GM23338 (cell line): ENCODE measurements at regions not wholly inside any gene's neighbourhood (a gene's known extent, or its start where the extent isn't known, plus 50 kb on each side); places are given as distances from the start of the nearest gene placed in this dataset.

Experiments used
- ATAC-seq: fragments of 200-7000 bp; cut with Tn5 transposase; 3 replicates; pipeline ENCODE4 v1.9.1; 2020
- DNase-seq: peaks from one replicate; pipeline ENCODE4 v3.0.0-alpha.2; 2015; ENCODE audit warnings: low spot score
- H2AFZ ChIP-seq: fragments of 200-600 bp; sonication (generic); 2 replicates; pipeline ENCODE4 v1.8.0; 2016; ENCODE audit warnings: antibody characterized with exemption, mild to moderate bottlenecking, moderate library complexity
- H3F3A ChIP-seq: fragments of 200-600 bp; sonication (generic); replicated peaks from 2 replicates; pipeline ENCODE4 v1.8.0; 2017; ENCODE audit warnings: antibody characterized with exemption, mixed run types, low read depth
- H3K27ac ChIP-seq: fragments of 200-600 bp; sonication (generic); 2 replicates; pipeline ENCODE4 v1.6.1; 2016; ENCODE audit warnings: low read depth
- H3K27me3 ChIP-seq: fragments of 200-600 bp; sonication (generic); 2 replicates; pipeline ENCODE4 v1.8.0; 2016; ENCODE audit warnings: mild to moderate bottlenecking, mixed run types, moderate library complexity; ENCODE audit not compliant: insufficient read depth
- H3K36me3 ChIP-seq: fragments of 200-600 bp; sonication (generic); 2 replicates; pipeline ENCODE4 v1.8.0; 2016; ENCODE audit warnings: mild to moderate bottlenecking; ENCODE audit not compliant: insufficient read depth
- H3K4me1 ChIP-seq: fragments of 200-600 bp; sonication (generic); 2 replicates; pipeline ENCODE4 v1.8.0; 2016; ENCODE audit warnings: mild to moderate bottlenecking, moderate library complexity; ENCODE audit not compliant: insufficient read depth
- H3K4me2 ChIP-seq: fragments of 200-600 bp; sonication (generic); 2 replicates; pipeline ENCODE4 v1.7.1; 2017; ENCODE audit warnings: mixed run types
- H3K4me3 ChIP-seq: fragments of 200-600 bp; sonication (generic); 2 replicates; pipeline ENCODE4 v1.6.1; 2016; ENCODE audit warnings: mixed run types
- H3K79me2 ChIP-seq: fragments of 200-600 bp; sonication (generic); replicated peaks from 2 replicates; pipeline ENCODE4 v1.8.0; 2017; ENCODE audit warnings: mild to moderate bottlenecking; ENCODE audit not compliant: insufficient read depth
- H3K9me2 ChIP-seq: fragments of 200-600 bp; sonication (generic); 2 replicates; pipeline ENCODE4 v1.8.0; 2017; ENCODE audit not compliant: insufficient read depth
- H4K20me1 ChIP-seq: fragments of 200-600 bp; sonication (generic); replicated peaks from 2 replicates; pipeline ENCODE4 v1.8.0; 2017; ENCODE audit warnings: mild to moderate bottlenecking; ENCODE audit not compliant: insufficient read depth
- H3K27ac Mint-ChIP-seq: 2 replicates; pipeline ENCODE4 v1.8.0; 2020; ENCODE audit warnings: inconsistent platforms, mild to moderate bottlenecking, moderate library complexity, mixed read lengths
- H3K27me3 Mint-ChIP-seq: 3 replicates; pipeline ENCODE4 v1.8.0; 2022; ENCODE audit warnings: low read depth, mild to moderate bottlenecking, moderate library complexity, mixed read lengths, inconsistent platforms; ENCODE audit not compliant: insufficient read depth, poor library complexity
- H3K36me3 Mint-ChIP-seq: 3 replicates; pipeline ENCODE4 v1.8.0; 2021; ENCODE audit warnings: low read depth, mild to moderate bottlenecking, inconsistent platforms, moderate library complexity, mixed read lengths
- H3K4me1 Mint-ChIP-seq: 3 replicates; pipeline ENCODE4 v1.8.0; 2020; ENCODE audit warnings: mild to moderate bottlenecking, inconsistent platforms, mixed read lengths
- H3K4me3 Mint-ChIP-seq: 3 replicates; pipeline ENCODE4 v1.8.0; 2021; ENCODE audit warnings: moderate library complexity, mild to moderate bottlenecking, inconsistent platforms, mixed read lengths
- H3K9me3 Mint-ChIP-seq: 3 replicates; pipeline ENCODE4 v1.8.0; 2020; ENCODE audit warnings: moderate library complexity, mild to moderate bottlenecking, inconsistent platforms, mixed read lengths
- CREB1 ChIP-seq: fragments of 250-450 bp; sonication (Bioruptor Pico); IDR thresholded peaks from 2 replicates; pipeline ENCODE4 v1.5.0; 2020; ENCODE audit warnings: low read depth, mild to moderate bottlenecking, moderate library complexity
- CTCF ChIP-seq, 2 experiments: fragments of 200-600 bp in 1 of 2; sonication (generic) in 1 of 2; conservative IDR thresholded peaks; 2 replicates each; pipeline versions ENCODE4 v1.5.1 to v1.6.1; 2016 to 2017; ENCODE audit warnings: antibody characterized with exemption in 2 of 2, low read depth in 2 of 2, mild to moderate bottlenecking in 2 of 2, moderate library complexity in 1 of 2
- EZH2 ChIP-seq: fragments of 200-600 bp; sonication (generic); IDR thresholded peaks from one replicate; pipeline ENCODE4 v1.8.0; 2017; ENCODE audit warnings: antibody characterized with exemption, mild to moderate bottlenecking, low read depth; ENCODE audit not compliant: unreplicated experiment
- EZH2phosphoT487 ChIP-seq: fragments of 200-600 bp; sonication (generic); IDR thresholded peaks from one replicate; pipeline ENCODE4 v1.8.1; 2018; ENCODE audit warnings: antibody characterized with exemption; ENCODE audit not compliant: unreplicated experiment
- JUNB ChIP-seq: IDR thresholded peaks from one replicate; pipeline ENCODE4 v1.6.1; 2016; ENCODE audit warnings: antibody characterized with exemption; ENCODE audit not compliant: unreplicated experiment
- NANOG ChIP-seq: IDR thresholded peaks from 2 replicates; pipeline ENCODE4 v1.6.1; 2016; ENCODE audit warnings: antibody characterized with exemption, borderline replicate concordance
- STAT1 ChIP-seq: IDR thresholded peaks from one replicate; pipeline ENCODE4 v1.6.1; 2016; ENCODE audit warnings: antibody characterized with exemption; ENCODE audit not compliant: unreplicated experiment
- ZNF331 ChIP-seq: fragments of 250-450 bp; sonication (Bioruptor Pico); IDR thresholded peaks from 2 replicates; pipeline ENCODE4 v1.5.0; 2020; ENCODE audit warnings: low read depth, mild to moderate bottlenecking, moderate library complexity
- TF ChIP-seq, protein P1 (sequence below): fragments of 250-450 bp; sonication (Bioruptor Pico); IDR thresholded peaks from 2 replicates; pipeline ENCODE4 v1.5.0; 2020; ENCODE audit warnings: mild to moderate bottlenecking, moderate library complexity

GRCh38 chr3:177460047-177460446 lies 262.8 kb upstream of the TBL1XR1 start:
- H3K36me3 Mint-ChIP-seq, result no peaks in the 10 kb centered on the region
- no peak for TF ChIP-seq NANOG
- TF ChIP-seq, protein P1, sequence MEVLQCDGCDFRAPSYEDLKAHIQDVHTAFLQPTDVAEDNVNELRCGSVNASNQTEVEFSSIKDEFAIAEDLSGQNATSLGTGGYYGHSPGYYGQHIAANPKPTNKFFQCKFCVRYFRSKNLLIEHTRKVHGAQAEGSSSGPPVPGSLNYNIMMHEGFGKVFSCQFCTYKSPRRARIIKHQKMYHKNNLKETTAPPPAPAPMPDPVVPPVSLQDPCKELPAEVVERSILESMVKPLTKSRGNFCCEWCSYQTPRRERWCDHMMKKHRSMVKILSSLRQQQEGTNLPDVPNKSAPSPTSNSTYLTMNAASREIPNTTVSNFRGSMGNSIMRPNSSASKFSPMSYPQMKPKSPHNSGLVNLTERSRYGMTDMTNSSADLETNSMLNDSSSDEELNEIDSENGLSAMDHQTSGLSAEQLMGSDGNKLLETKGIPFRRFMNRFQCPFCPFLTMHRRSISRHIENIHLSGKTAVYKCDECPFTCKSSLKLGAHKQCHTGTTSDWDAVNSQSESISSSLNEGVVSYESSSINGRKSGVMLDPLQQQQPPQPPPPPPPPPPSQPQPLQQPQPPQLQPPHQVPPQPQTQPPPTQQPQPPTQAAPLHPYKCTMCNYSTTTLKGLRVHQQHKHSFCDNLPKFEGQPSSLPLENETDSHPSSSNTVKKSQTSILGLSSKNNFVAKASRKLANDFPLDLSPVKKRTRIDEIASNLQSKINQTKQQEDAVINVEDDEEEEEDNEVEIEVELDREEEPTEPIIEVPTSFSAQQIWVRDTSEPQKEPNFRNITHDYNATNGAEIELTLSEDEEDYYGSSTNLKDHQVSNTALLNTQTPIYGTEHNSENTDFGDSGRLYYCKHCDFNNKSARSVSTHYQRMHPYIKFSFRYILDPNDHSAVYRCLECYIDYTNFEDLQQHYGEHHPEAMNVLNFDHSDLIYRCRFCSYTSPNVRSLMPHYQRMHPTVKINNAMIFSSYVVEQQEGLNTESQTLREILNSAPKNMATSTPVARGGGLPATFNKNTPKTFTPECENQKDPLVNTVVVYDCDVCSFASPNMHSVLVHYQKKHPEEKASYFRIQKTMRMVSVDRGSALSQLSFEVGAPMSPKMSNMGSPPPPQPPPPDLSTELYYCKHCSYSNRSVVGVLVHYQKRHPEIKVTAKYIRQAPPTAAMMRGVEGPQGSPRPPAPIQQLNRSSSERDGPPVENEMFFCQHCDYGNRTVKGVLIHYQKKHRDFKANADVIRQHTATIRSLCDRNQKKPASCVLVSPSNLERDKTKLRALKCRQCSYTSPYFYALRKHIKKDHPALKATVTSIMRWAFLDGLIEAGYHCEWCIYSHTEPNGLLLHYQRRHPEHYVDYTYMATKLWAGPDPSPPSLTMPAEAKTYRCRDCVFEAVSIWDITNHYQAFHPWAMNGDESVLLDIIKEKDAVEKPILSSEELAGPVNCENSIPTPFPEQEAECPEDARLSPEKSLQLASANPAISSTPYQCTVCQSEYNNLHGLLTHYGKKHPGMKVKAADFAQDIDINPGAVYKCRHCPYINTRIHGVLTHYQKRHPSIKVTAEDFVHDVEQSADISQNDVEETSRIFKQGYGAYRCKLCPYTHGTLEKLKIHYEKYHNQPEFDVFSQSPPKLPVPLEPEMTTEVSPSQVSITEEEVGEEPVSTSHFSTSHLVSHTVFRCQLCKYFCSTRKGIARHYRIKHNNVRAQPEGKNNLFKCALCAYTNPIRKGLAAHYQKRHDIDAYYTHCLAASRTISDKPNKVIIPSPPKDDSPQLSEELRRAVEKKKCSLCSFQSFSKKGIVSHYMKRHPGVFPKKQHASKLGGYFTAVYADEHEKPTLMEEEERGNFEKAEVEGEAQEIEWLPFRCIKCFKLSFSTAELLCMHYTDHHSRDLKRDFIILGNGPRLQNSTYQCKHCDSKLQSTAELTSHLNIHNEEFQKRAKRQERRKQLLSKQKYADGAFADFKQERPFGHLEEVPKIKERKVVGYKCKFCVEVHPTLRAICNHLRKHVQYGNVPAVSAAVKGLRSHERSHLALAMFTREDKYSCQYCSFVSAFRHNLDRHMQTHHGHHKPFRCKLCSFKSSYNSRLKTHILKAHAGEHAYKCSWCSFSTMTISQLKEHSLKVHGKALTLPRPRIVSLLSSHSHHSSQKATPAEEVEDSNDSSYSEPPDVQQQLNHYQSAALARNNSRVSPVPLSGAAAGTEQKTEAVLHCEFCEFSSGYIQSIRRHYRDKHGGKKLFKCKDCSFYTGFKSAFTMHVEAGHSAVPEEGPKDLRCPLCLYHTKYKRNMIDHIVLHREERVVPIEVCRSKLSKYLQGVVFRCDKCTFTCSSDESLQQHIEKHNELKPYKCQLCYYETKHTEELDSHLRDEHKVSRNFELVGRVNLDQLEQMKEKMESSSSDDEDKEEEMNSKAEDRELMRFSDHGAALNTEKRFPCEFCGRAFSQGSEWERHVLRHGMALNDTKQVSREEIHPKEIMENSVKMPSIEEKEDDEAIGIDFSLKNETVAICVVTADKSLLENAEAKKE (CRISPR knock-in tag), result no peak
- no peak for TF ChIP-seq EZH2
- no peak for TF ChIP-seq CREB1 (CRISPR knock-in tag)
- TF ChIP-seq EZH2phosphoT487, result no peak
- no peak for TF ChIP-seq ZNF331 (CRISPR knock-in tag)
- TF ChIP-seq JUNB, result no peak
- no peak for TF ChIP-seq STAT1
- no peak for TF ChIP-seq CTCF (conservative IDR thresholded peaks at IDR 0.05; ENCODE audit: low read depth in 2 of 2)
- no peaks in the 10 kb centered on the region for H3K27me3 ChIP-seq
- H3K79me2 ChIP-seq, result no peaks in the 10 kb centered on the region
- ATAC-seq, result peak; percentile 69
- peak overlapping the region; percentile 29; the same call in 1 of the 2 replicates for H2AFZ ChIP-seq
- no peak overlapping the region for H3K27ac Mint-ChIP-seq
- H3K36me3 ChIP-seq, result no peaks in the 10 kb centered on the region
- H3K9me3 Mint-ChIP-seq, result no peaks in the 10 kb centered on the region
- H3K27ac ChIP-seq, result no peak overlapping the region
- H3K27me3 Mint-ChIP-seq, result no peaks in the 10 kb centered on the region
- no peaks in the 10 kb centered on the region; the same call in 1 of the 2 replicates for H3K9me2 ChIP-seq
- H3K4me3 Mint-ChIP-seq, result no peak overlapping the region
- H4K20me1 ChIP-seq, result no peaks in the 10 kb centered on the region
- H3K4me1 Mint-ChIP-seq, result peaks cover 12% of the 10 kb centered on the region
- peak; percentile 51 for DNase-seq
- H3K4me3 ChIP-seq, result peak overlapping the region; percentile 23; the same call in 1 of the 2 replicates
- H3K4me2 ChIP-seq, result peak overlapping the region; percentile 28
- H3K4me1 ChIP-seq, result peaks cover 24% of the 10 kb centered on the region
- H3F3A ChIP-seq, result no peaks in the 10 kb centered on the region
